ENCODE measurements at regions not wholly inside any gene's neighbourhood (a gene's known extent, or its start where the extent isn't known, plus 50 kb on each side); places are given as distances from the start of the nearest gene placed in this dataset.

DNA sequence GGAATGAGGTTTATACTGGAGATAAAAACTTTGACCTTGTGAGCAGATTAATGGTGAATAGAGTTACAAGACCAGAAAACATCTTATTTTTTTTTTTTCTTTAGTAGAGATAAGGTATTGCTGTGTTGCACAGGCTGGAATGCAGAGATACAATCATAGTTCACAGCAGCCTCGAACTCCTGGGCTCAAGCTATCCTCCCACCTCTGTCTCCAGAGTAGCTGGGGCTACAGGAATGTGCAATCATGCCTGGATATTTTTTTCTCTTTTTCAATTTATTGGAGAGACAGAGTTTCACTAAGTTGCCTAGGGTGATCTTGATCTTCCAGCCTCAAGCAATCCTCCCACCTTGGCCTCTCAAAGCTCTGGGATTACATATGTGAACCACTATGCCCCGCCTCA, 2139.1 kb downstream of the PCDH9 start:
- Histone ChIP-seq H3K4me1 (no peaks in the 10 kb centered on the region), H3K4me3 (replicated peaks in 1 of 3) (no peak overlapping the region), H3K27ac (no peak overlapping the region), H3K9me3 (no peaks in the 10 kb centered on the region), H3K27me3 (no peaks in the 10 kb centered on the region), H3K36me3 (no peaks in the 10 kb centered on the region)
- WGBS, 2 donors, result 86 to 90% methylated on average over 2 of the region's 2 CpGs
- no peak for DNase-seq
- TF ChIP-seq, protein P1, sequence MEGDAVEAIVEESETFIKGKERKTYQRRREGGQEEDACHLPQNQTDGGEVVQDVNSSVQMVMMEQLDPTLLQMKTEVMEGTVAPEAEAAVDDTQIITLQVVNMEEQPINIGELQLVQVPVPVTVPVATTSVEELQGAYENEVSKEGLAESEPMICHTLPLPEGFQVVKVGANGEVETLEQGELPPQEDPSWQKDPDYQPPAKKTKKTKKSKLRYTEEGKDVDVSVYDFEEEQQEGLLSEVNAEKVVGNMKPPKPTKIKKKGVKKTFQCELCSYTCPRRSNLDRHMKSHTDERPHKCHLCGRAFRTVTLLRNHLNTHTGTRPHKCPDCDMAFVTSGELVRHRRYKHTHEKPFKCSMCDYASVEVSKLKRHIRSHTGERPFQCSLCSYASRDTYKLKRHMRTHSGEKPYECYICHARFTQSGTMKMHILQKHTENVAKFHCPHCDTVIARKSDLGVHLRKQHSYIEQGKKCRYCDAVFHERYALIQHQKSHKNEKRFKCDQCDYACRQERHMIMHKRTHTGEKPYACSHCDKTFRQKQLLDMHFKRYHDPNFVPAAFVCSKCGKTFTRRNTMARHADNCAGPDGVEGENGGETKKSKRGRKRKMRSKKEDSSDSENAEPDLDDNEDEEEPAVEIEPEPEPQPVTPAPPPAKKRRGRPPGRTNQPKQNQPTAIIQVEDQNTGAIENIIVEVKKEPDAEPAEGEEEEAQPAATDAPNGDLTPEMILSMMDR (IDR thresholded peaks at IDR 0.05), result no peak
- no peak for TF ChIP-seq POLR2A (IDR thresholded peaks at IDR 0.05)
- intact Hi-C loops (cut with DNase I), result no loop called here

DNA sequence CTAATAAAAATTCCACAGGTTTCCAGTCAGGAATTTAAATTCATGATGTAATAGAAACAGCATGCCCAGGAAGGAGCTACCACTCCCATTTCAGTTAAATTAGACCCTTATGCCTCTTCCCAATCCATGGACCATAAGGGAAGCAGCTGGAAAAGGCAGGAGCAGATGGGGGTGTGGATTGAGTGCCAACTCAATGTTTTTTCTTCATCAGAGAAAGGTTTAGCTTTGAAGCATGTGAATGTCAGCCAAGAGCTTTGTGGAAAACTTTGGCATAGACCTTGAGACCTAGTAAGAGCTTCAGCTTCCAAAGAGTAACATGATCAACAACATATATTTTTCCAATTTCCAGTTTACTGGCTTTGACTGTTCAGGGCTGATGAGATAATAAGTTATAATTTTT, 2139.9 kb downstream of the PCDH9 start:
- Histone ChIP-seq H3K27ac (no peak overlapping the region), H3K36me3 (no peaks in the 10 kb centered on the region), H3K27me3 (no peaks in the 10 kb centered on the region), H3K4me3 (replicated peaks in 1 of 3) (no peak overlapping the region), H3K9me3 (no peaks in the 10 kb centered on the region), H3K4me1 (no peaks in the 10 kb centered on the region)
- TF ChIP-seq, protein P1 (IDR thresholded peaks at IDR 0.05), result no peak
- intact Hi-C loops (cut with DNase I), result no loop called here
- DNase-seq, result no peak

DNA sequence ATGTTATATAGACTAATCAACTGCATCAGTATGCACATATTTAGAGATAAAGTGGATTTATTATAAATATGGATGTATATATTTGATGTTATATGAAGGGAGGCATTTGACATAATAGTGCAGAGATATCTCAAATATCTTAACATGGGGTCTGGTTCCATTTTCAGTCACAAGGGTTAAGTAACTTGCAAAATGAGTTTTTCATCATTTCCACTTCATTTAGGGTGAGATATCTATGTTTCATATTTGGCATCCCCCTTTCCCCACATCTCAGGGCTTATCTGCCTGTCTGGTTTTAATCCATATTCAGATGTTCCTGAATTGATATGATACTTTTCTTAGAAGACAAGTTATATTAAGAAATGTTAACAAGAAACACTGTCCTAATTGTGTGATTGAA, 2141.2 kb downstream of the PCDH9 start:
- no peak overlapping the region for H3K27ac ChIP-seq
- no peaks in the 10 kb centered on the region for H3K9me3 ChIP-seq
- H3K36me3 ChIP-seq, result no peaks in the 10 kb centered on the region
- H3K4me3 ChIP-seq (replicated peaks in 1 of 3), result no peak overlapping the region
- no peaks in the 10 kb centered on the region for H3K4me1 ChIP-seq
- no peak for TF ChIP-seq POLR2A (IDR thresholded peaks at IDR 0.05)
- TF ChIP-seq, protein P1 (IDR thresholded peaks at IDR 0.05), result no peak
- intact Hi-C loops (cut with DNase I), result no loop called here
- H3K27me3 ChIP-seq, result no peaks in the 10 kb centered on the region
- DNase-seq, result no peak

DNA sequence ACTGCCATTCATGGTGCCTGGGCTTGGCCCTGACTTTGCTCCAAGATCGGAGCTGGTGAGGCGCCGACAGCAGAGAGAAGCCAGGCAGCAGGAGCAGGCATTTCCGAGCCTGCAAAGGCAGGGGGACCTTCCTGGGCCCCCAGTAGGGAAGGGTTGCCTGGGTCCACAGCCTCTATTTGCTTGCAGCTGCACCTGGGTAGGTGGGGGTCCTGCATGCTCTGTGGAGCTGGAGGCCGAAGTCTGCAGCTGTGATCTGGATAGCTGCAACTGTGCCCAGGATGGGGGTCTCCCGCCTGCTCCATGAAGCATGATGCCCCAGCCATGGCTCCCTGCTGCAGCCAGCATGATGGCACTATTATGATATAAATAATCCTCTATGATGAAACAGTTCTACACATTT, 2144.2 kb downstream of the PCDH9 start:
- WGBS, 2 donors, result 96 to 97% methylated on average over 6 of the region's 6 CpGs
- no peaks in the 10 kb centered on the region for H3K9me3 ChIP-seq

DNA sequence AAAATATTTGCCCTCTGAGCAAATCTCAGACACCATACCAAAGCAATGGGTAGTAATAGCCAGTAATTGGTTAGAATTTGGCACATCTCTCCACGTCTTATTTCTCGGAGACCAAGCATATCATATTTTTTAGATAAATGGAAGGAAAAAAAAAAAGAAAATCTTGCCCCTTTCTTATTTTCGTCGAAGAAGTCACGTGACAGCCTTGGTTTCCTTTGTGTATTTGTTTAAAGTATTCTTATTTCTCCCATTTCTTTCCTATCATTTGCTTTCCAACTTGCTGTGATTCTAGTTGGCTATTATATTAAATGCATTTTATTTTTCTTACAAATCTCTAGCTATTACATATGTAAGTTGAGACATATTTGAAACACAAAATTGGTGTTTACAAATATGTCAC, 2155.9 kb downstream of the PCDH9 start:
- H3K27me3 ChIP-seq, result no peaks in the 10 kb centered on the region
- no peaks in the 10 kb centered on the region for H3K36me3 ChIP-seq
- 73 to 83% methylated on average over 5 of the region's 5 CpGs for WGBS, 2 donors
- TF ChIP-seq, protein P1 (IDR thresholded peaks at IDR 0.05), result no peak
- TF ChIP-seq POLR2A (IDR thresholded peaks at IDR 0.05), result no peak
- H3K9me3 ChIP-seq, result no peaks in the 10 kb centered on the region
- intact Hi-C loops (cut with DNase I), result no loop called here
- H3K27ac ChIP-seq, result no peak overlapping the region
- H3K4me3 ChIP-seq (replicated peaks in 1 of 3), result no peak overlapping the region
- H3K4me1 ChIP-seq, result no peaks in the 10 kb centered on the region
- no peak for DNase-seq

More for the DNA sequence above, 2144.2 kb downstream of the PCDH9 start:
- intact Hi-C loops (cut with DNase I), result no loop called here
- H3K4me3 ChIP-seq (replicated peaks in 1 of 3), result no peak overlapping the region
- no peak overlapping the region for H3K27ac ChIP-seq
- H3K4me1 ChIP-seq, result no peaks in the 10 kb centered on the region
- no peaks in the 10 kb centered on the region for H3K27me3 ChIP-seq
- TF ChIP-seq, protein P1 (IDR thresholded peaks at IDR 0.05), result no peak
- TF ChIP-seq POLR2A (IDR thresholded peaks at IDR 0.05), result no peak
- no peak for DNase-seq
- no peaks in the 10 kb centered on the region for H3K36me3 ChIP-seq
